GM19438 (cell line): ENCODE measurements at regions not wholly inside any gene's neighbourhood (a gene's known extent, or its start where the extent isn't known, plus 50 kb on each side); places are given as distances from the start of the nearest gene placed in this dataset.
"Not testable (repeated sequence)": the region's sequence is repeated elsewhere in the genome, so short reads cannot be mapped to it uniquely, and the experiment has no call there.

ENCODE experiments used
- ATAC-seq: cut with Tn5 transposase; IDR thresholded peaks from one replicate; pipeline ENCODE4 v1.9.1; 2021; ENCODE audit warnings: low read depth; ENCODE audit not compliant: unreplicated experiment

DNA sequence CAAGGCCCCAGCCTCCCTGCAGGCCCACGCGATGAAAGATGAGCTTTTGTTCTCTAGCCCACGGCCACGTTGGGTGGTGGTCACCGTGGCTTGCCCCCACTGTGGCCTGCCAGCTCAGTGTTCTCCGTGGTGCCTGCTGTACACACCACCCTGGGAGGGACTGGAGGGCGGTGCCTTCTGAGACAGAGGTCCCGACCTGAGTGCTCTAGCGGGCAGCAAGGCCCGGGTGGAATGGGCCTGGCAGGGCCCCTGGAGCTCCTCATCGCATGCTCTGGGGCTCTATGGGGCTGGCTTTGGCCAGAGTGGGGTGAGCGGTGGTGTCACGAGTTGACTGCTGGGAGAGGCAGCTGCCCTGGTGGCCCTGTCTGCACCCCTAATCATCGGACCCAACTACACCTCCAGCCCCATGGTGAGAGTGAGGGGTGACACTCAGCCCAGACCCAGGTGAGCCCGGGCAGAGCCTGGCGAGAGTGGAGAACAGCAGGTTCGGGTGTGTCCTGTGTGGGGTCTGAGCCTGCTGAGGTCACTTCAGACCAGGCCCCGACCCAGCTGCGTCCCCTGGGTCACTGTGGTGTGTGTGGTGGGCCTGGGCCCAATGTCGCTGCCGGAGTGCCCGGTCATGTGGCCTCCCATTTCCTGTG is 541.9 kb downstream of the TBC1D22A start:
- no peak for ATAC-seq

DNA sequence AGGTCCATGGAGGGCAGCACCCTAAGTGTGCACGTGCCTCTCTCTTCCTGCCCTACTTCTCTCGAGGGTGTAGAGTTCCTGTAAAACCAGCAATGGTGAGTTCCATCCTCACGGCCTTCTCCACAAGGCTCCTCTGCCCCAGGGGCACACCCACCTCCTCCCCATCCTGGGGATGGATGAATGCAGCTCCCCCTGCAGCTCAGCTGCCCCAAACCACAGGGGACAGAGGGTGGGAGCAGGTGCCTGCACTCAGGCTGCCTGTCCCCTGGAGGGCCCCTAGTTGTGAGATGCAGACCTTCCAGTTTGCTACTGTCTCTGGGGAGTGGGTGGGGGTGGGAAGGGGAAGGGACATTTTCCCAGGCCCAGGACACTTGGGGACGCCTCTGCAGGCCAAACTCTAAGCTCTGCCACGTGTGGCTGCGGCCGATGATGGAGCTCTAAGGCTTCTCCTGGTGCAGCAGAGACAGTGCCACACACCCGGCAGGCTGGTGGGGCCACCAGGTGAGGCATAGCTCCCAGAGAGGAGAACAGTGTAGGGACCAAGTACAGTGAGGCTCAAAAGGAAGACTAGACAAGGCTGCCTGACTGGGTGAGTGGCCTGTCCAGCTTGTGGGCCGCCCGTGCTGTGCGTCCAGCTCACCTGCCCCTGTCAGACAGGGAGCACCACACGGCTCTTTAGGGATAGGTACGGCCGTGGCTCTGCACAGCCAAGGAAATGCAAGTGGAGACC is 540.9 kb downstream of the TBC1D22A start:
- no peak for ATAC-seq

DNA sequence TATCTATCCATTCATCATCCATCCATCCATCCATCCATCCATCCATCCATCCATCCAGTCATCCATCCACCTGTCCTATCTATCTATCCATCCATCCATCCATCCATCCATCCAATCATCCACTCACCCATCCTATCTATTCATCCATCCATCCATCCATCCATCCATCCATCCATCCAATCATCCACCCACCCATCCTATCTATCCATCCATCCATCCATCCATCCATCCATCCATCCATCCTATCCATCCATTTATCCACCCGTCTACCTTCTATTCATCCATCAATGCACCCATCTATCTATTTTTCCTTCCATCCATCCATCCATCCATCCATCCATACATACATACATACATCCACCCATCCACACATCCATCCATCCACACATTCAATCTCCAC is 540.1 kb downstream of the TBC1D22A start:
- not testable (repeated sequence) for ATAC-seq

DNA sequence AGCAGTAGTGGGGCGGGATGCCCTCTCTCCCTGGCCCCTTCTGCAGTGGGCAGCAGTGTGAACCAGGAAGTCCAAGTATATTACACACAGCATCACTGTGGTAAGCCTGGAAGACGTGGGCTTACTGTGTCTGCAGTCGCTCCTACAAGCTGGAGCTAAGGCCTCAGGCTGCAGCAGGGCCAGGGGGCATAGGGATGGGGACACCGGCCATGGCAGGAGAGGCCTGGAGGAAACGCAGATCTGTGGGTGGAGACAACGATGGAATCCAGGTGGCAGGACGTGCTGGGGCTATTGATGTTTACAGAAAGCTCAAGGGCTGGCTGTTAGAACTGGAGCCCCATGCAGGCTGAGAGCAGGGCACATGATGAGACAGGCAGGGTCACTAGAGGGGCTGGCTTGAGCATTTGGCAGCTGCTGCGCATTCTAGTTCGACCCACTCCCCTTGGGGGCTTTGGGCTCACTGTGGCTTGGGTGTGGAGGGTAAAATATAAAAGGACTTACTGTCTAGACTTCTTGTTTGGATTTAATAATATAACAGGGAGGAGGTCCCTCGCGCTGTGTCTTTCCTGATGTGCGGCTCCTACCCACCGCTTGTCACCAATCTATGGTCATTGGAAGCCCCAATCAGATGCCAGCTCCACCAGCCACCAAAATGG is 539.5 kb downstream of the TBC1D22A start:
- ATAC-seq = no peak

DNA sequence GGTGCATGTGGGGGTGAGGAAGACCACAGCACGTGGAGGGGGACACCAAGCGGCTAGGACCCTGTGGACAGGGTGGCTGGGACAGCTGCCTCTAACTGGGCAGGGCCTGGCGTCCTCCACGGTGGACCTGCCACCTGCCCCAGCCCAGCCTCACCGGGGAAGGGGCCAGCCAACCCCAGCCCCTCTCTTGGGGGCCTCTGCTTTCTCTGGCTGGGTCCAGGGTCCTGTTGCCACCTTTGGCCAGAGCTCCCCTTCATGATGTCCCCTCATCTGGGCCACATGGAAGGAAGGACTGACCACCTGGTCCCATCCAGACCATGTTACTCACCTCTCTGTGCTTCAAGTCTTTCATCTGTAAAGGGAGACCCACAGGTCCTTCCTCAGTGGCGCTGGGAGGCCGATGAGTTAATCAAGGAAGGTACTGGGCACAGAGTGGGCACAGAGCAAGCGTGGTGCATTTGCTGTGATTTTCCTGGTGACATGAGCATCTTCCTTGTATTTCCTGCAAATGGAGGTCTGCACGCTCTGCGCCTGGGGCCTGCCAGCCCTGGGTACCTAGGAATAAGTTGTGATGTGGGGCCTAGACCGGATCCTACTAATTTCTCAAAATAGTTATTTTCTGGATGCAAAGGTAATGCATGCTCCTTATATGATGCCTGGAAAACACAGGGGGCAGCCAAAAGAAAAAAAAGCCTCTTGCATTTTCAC is 538.4 kb downstream of the TBC1D22A start:
- no peak for ATAC-seq

- no peak for ATAC-seq
Measured at GRCh38 chr22:47299863-47300697, 537.6 kb downstream of the TBC1D22A start.

GRCh38 chr22:47299211-47299862 is 536.9 kb downstream of the TBC1D22A start:
- ATAC-seq = no peak

DNA sequence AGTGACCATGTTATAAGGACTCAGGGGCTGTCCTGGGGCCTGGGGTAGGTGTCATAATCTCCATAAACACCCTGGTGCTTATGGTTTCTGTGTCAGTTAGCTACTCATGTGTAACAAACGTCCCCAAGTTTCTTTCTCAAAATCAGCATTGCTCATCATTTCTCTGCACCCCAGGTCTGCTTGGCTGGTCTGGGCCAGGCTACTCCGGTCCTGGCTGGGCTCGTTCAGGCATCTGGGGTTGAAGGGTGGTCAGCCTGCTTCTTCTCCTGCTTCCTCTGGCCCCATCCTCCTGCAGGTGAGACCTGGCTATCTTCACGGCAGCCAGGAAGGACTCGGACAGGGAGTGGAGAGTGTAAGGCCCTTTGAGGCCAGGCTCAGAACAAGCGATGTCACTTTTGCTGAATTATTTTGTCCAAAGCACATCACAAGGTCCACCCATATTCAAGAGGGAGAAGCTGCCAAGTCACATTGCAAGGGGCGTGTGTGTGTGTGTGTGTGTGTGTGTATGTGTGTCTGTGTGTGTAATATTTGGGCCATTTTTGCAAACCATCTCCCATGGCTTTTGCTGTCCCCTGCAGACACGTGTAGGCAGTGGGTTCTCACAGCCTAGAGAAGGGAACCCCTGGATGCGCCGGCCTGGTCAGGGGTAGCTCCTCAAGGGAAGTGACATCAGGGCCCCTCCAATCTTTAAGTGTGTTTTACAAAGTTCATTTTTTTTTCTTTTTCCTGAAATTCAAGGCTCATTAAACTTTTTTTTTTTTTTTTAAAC is 535.8 kb downstream of the TBC1D22A start:
- no peak for ATAC-seq

DNA sequence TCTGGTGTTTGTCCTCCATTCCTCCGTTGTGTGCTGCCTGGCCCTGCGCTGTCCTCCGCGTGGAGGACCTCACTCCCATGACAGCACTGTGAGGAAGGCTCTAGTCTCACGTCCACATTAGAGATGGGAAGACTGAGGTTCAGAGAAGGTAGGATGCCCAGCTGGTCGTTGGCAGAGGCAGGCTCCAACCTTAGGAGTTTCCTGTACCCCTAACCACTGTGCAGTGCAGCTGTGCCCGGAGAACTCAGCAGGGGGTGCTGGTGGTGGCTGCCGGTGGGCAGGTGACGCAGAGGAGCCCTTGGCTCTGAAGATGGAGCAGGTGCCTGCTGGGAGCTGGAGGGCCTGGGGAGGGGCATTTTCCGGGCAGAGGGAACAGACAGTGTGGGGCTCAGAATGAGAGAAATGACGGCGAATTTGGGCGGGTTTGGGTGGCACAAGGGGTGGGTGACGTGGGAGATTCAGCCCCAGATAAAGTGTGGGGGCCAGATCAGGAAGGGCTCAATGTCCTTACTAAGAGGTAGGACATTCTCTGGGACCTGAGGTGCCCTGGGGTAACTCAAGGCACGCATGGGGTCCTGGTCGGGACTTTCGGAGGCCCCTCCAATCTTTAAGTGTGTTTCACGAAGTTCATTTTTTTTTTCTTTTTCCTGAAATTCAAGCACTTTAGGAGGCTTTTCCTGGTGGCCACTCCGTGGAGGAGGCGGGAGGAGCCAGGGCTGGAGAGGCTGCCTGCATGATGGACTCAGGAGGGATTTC is 535.0 kb downstream of the TBC1D22A start:
- no peak for ATAC-seq

- no peak for ATAC-seq
Measured at GRCh38 chr22:47296405-47297260, 534.2 kb downstream of the TBC1D22A start.

GRCh38 chr22:47295982-47296381 is 533.5 kb downstream of the TBC1D22A start:
- no peak for ATAC-seq

- no peak for ATAC-seq
Measured at GRCh38 chr22:47295226-47295901, 532.9 kb downstream of the TBC1D22A start.

DNA sequence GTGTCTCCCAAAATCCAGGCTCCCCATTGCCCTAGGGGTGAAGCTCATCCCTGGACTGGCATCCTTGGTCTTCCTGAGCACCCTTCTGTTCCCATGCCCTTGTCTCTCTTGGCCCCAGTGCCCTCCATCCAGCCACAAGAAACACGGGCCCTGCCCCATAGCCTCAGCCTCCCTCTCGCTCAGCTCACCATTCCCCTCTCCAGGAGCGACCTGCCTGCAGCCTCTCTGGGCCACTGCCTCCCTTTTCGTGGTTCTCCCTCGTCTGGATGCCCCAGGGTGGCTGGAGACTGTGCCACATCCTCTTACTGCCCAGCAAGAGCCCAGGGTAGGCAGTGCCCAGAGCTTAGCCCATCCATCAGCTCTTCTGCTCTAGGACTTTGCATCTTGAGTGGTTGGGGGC is 532.1 kb downstream of the TBC1D22A start:
- no peak for ATAC-seq

- no peak for ATAC-seq
Measured at GRCh38 chr22:47294222-47294532, 531.7 kb downstream of the TBC1D22A start.

GRCh38 chr22:47293368-47294221 is 531.1 kb downstream of the TBC1D22A start:
- ATAC-seq = no peak
